Cardiac muscle cell (in vitro differentiated cells and primary cell): ENCODE measurements at regions not wholly inside any gene's neighbourhood (a gene's known extent, or its start where the extent isn't known, plus 50 kb on each side); places are given as distances from the start of the nearest gene placed in this dataset.

ENCODE experiments used
- DNase-seq, 2 donors: peaks; one replicate each; pipeline versions ENCODE4 v3.0.0 to v3.0.0-alpha.2; 2010 to 2017; ENCODE audit warnings: low read depth in 1 of 2, low spot score in 1 of 2
- H3K27ac ChIP-seq: fragments of 200-600 bp; sonication (generic); 2 replicates; pipeline ENCODE4 v1.5.1; 2016
- H3K27me3 ChIP-seq: fragments of 200-600 bp; sonication (generic); 2 replicates; pipeline ENCODE4 v1.6.0; 2016; ENCODE audit warnings: control low read depth
- H3K36me3 ChIP-seq: fragments of 200-600 bp; sonication (generic); 2 replicates; pipeline ENCODE4 v1.5.1; 2016; ENCODE audit warnings: control low read depth
- H3K4me1 ChIP-seq: fragments of 200-600 bp; sonication (generic); 2 replicates; pipeline ENCODE4 v1.8.1; 2017; ENCODE audit warnings: low read depth, mild to moderate bottlenecking, mixed run types
- H3K4me3 ChIP-seq: fragments of 200-600 bp; sonication (generic); 2 replicates; pipeline ENCODE4 v1.5.1; 2016; ENCODE audit warnings: mild to moderate bottlenecking
- H3K9me3 ChIP-seq: fragments of 200-600 bp; sonication (generic); 2 replicates; pipeline ENCODE4 v1.5.1; 2017; ENCODE audit warnings: low read depth, mild to moderate bottlenecking, control low read depth
- TF ChIP-seq, protein P1 (sequence below): IDR thresholded peaks from 2 replicates; pipeline ENCODE4 v1.5.1; 2012; ENCODE audit warnings: low read depth, mild to moderate bottlenecking, low read length

- DNase-seq, result no peak
- Histone ChIP-seq H3K9me3 (no peaks in the 10 kb centered on the region), H3K27me3 (no peaks in the 10 kb centered on the region), H3K27ac (no peak overlapping the region), H3K36me3 (no peaks in the 10 kb centered on the region), H3K4me3 (no peak overlapping the region), H3K4me1 (no peaks in the 10 kb centered on the region)
- TF ChIP-seq, protein P1, sequence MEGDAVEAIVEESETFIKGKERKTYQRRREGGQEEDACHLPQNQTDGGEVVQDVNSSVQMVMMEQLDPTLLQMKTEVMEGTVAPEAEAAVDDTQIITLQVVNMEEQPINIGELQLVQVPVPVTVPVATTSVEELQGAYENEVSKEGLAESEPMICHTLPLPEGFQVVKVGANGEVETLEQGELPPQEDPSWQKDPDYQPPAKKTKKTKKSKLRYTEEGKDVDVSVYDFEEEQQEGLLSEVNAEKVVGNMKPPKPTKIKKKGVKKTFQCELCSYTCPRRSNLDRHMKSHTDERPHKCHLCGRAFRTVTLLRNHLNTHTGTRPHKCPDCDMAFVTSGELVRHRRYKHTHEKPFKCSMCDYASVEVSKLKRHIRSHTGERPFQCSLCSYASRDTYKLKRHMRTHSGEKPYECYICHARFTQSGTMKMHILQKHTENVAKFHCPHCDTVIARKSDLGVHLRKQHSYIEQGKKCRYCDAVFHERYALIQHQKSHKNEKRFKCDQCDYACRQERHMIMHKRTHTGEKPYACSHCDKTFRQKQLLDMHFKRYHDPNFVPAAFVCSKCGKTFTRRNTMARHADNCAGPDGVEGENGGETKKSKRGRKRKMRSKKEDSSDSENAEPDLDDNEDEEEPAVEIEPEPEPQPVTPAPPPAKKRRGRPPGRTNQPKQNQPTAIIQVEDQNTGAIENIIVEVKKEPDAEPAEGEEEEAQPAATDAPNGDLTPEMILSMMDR, result no peak
Measured at GRCh38 chr12:105799103-105799502, 339.7 kb downstream of the NUAK1 start.

DNA sequence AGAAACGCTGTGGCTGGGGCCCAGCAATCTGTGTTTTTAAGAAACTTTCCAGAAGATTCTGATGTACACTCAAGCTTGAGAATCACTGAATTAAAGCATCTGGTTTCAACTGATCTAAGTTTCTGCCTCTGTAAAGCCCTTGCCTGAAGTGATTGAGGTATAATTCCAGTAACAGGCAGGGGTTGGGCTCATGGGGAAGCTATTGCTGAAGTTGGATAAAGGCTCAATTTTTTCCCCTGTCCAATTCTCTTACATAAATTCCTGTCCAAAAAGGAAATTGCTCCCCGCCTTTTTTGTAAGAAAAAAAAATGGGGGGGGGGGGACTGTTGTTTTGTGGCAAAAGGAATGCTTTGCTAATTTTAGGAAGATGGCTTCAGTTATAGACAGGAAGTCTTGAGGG lies 337.4 kb downstream of the NUAK1 start:
- Histone ChIP-seq H3K4me1 (no peaks in the 10 kb centered on the region), H3K27ac (no peak overlapping the region), H3K9me3 (no peaks in the 10 kb centered on the region), H3K4me3 (no peak overlapping the region), H3K36me3 (no peaks in the 10 kb centered on the region), H3K27me3 (no peaks in the 10 kb centered on the region)
- DNase-seq, result no peak
- TF ChIP-seq, protein P1, result no peak

DNA sequence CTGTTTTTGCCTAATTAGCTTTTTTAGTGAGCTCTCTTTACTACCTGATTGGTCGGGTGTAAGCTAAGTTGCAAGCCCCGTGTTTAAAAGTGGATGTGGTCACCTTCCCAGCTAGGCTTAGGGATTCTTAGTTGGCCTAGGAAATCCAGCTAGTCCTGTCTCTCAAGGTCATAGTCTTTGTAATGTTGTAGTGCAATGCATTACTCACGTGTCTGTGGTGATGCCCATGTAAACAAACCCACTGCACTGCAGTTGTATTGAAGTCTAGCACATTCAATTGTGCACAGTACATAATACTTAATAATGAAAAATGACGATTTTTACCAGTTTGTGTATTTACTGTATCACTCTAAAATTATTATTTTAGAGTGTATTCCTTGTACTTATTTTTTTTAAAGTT lies 335.5 kb downstream of the NUAK1 start:
- Histone ChIP-seq H3K4me1 (no peaks in the 10 kb centered on the region), H3K4me3 (no peak overlapping the region), H3K36me3 (no peaks in the 10 kb centered on the region), H3K9me3 (no peaks in the 10 kb centered on the region), H3K27ac (no peak overlapping the region), H3K27me3 (no peaks in the 10 kb centered on the region)
- no peak for DNase-seq
- TF ChIP-seq, protein P1, result no peak

GRCh38 chr12:105804591-105805265 lies 334.0 kb downstream of the NUAK1 start:
- no peaks in the 10 kb centered on the region for H3K4me1 ChIP-seq
- no peak for DNase-seq
- no peak overlapping the region for H3K27ac ChIP-seq
- no peaks in the 10 kb centered on the region for H3K9me3 ChIP-seq
- TF ChIP-seq, protein P1, result no peak
- no peaks in the 10 kb centered on the region for H3K27me3 ChIP-seq
- no peak overlapping the region for H3K4me3 ChIP-seq
- H3K36me3 ChIP-seq, result no peaks in the 10 kb centered on the region

DNA sequence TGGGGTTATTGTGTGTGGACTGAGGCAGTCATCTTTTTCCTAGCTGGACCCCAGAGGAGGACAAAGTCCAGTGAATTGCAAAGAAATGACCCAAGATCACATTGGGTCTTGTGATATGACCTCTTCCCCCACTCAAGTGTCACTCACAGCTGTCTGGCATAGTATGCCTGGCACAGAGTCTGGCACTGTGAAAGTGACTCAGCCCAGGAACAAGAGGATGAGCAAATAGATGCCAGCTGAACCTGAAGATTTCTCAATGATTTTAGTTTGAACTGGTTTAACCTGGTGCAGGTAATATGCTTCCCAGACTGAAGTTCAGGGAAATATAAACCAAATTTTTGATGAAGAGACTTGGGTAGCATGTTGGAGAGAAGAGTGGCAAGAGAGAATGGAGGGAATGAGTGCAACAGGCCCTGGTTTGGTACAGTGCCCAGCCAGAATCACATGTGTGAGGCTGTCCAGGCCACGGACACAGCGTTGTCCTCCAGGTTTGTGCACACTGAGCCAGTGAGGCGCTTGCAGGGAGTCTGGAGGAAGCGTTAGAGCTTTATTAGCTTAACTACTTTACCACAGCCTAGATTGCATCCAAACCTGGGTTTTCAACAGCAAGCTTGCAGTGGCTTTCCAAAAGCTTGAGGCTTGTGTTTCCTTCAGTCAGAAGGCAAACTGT lies 332.9 kb downstream of the NUAK1 start:
- TF ChIP-seq, protein P1, result no peak
- no peaks in the 10 kb centered on the region for H3K27me3 ChIP-seq
- no peaks in the 10 kb centered on the region for H3K36me3 ChIP-seq
- no peaks in the 10 kb centered on the region for H3K4me1 ChIP-seq
- DNase-seq, result no peak
- H3K9me3 ChIP-seq, result no peaks in the 10 kb centered on the region
- H3K27ac ChIP-seq, result no peak overlapping the region
- no peak overlapping the region for H3K4me3 ChIP-seq
